ENCODE measurements at regions not wholly inside any gene's neighbourhood (a gene's known extent, or its start where the extent isn't known, plus 50 kb on each side); places are given as distances from the start of the nearest gene placed in this dataset.

- Histone ChIP-seq H3K14ac (ENCODE audit: insufficient read length) (no peak overlapping the region), H4K91ac (replicated peaks; ENCODE audit: insufficient read length, low read length) (no peak overlapping the region), H2AK5ac (ENCODE audit: low read depth, low read length) (no peak overlapping the region), H2BK15ac (ENCODE audit: low read length) (no peak overlapping the region), H3K4me1 (replicated peaks in 1 of 4; ENCODE audit: control insufficient read depth in 3 of 4, insufficient read depth in 4 of 4, low read length in 3 of 4) (peaks cover 0 to 4% (median 2%) of the 10 kb centered on the region in 4 experiments; a peak in 3 of 7 replicates), H3K4me2 (ENCODE audit: insufficient read depth in 1 of 2, low read depth in 2 of 2, low read length in 2 of 2) (no peak overlapping the region), H2AFZ (ENCODE audit: low read length) (no peak overlapping the region), H3K36me3 (ENCODE audit: control insufficient read depth in 2 of 4, insufficient read depth in 4 of 4, low read length in 3 of 4) (no peaks in the 10 kb centered on the region), H2BK5ac (ENCODE audit: low read depth, low read length) (no peak overlapping the region), H3K23ac (ENCODE audit: insufficient read length) (no peak overlapping the region), H3K27ac (ENCODE audit: low read depth, low read length) (no peak overlapping the region), H2BK120ac (replicated peaks; ENCODE audit: low read depth, low read length) (no peak overlapping the region), H4K5ac (ENCODE audit: insufficient read length, low read depth, low read length) (no peak overlapping the region), H3K4me3 (ENCODE audit: extremely low read depth in 1 of 4, insufficient read depth in 2 of 4, low read depth in 3 of 4, low read length in 4 of 4) (no peak overlapping the region), H3K9me3 (ENCODE audit: insufficient read depth in 2 of 2, low read depth in 1 of 2, low read length in 1 of 2) (no peaks in the 10 kb centered on the region), H3K56ac (replicated peaks; ENCODE audit: insufficient read length, low read depth, low read length) (no peak overlapping the region), H3K79me1 (ENCODE audit: low read depth, low read length) (no peaks in the 10 kb centered on the region), H4K8ac (ENCODE audit: extremely low read depth, insufficient read depth, low read length) (no peak overlapping the region), H2BK20ac (ENCODE audit: low read length) (no peak overlapping the region), H3K79me2 (ENCODE audit: control insufficient read depth in 1 of 2, insufficient read depth in 2 of 2, low read length in 2 of 2) (no peaks in the 10 kb centered on the region), H4K20me1 (replicated peaks in 1 of 2; ENCODE audit: control insufficient read depth in 1 of 2, insufficient read depth in 2 of 2, low read length in 2 of 2) (no peaks in the 10 kb centered on the region), H3K9ac (replicated peaks in 1 of 4; ENCODE audit: extremely low read depth in 1 of 4, low read depth in 3 of 4, low read length in 3 of 4) (no peak overlapping the region), H2BK12ac (ENCODE audit: low read depth, low read length) (no peak overlapping the region), H3K18ac (ENCODE audit: extremely low read depth, low read length) (no peak overlapping the region), H3K23me2 (ENCODE audit: low read depth, low read length) (no peaks in the 10 kb centered on the region), H3K4ac (replicated peaks; ENCODE audit: insufficient read length, low read depth, low read length) (no peak overlapping the region), H3K27me3 (replicated peaks in 1 of 4; ENCODE audit: control insufficient read depth in 3 of 4, extremely low read depth in 1 of 4, insufficient read depth in 3 of 4, low read length in 3 of 4) (no peaks in the 10 kb centered on the region; a peak in 1 of 7 replicates)
- FAIRE-seq (no peak), DNase-seq (ENCODE audit: low read depth in 1 of 2, low spot score in 2 of 2) (no peak)
- 100% methylated on average over 1 of the region's 1 CpG; no CpG with 5 or more reads in 1 of the 2 experiments for WGBS, 2 experiments (ENCODE audit: extremely low coverage in 1 of 2, insufficient coverage in 1 of 2, insufficient read length in 1 of 2, insufficient replicate concordance in 2 of 2, low coverage in 1 of 2, low lambda C conversion rate in 2 of 2, missing lambda C conversion rate in 1 of 2)
- ChIA-PET POLR2A (ENCODE audit: partially characterized antibody) (no interaction called here), CTCF (ENCODE audit: partially characterized antibody) (interaction anchor here (1.1 kb wide), 2 partner anchors 17 to 20 kb away, joined by 3 read pairs; no protein-coding TSS in a partner anchor)
- TF ChIP-seq CTBP2 (IDR thresholded peaks at IDR 0.05; ENCODE audit: borderline replicate concordance, insufficient read depth, insufficient read length, low read length): no peak
- no peak for TF ChIP-seq KDM4A (IDR thresholded peaks at IDR 0.05; ENCODE audit: low read depth, low read length, severe bottlenecking)
Observed at GRCh38 chr9:87357600-87357999, 140.1 kb upstream of the DAPK1 start.
